Fibroblast of lung (primary cell): ENCODE measurements at regions not wholly inside any gene's neighbourhood (a gene's known extent, or its start where the extent isn't known, plus 50 kb on each side); places are given as distances from the start of the nearest gene placed in this dataset.

Experiments
- DNase-seq, 2 donors: peaks; one replicate each; pipeline versions ENCODE4 v3.0.0 to v3.0.0-alpha.2; 2010; ENCODE audit warnings: low read depth in 2 of 2
- H2AFZ ChIP-seq: 2 replicates; pipeline ENCODE4 v1.5.1; 2012; ENCODE audit warnings: low read length, control low read depth, inconsistent platforms
- H3K27ac ChIP-seq: 2 replicates; pipeline ENCODE4 v1.5.1; 2011; ENCODE audit warnings: low read length, control low read depth; ENCODE audit not compliant: insufficient read depth
- H3K27me3 ChIP-seq: 2 replicates; pipeline ENCODE4 v1.5.1; 2011; ENCODE audit warnings: mild to moderate bottlenecking, low read length; ENCODE audit not compliant: control insufficient read depth, insufficient read depth
- H3K36me3 ChIP-seq: 2 replicates; pipeline ENCODE4 v1.5.1; 2011; ENCODE audit warnings: low read length; ENCODE audit not compliant: control insufficient read depth, insufficient read depth
- H3K4me1 ChIP-seq: 2 replicates; pipeline ENCODE4 v1.5.1; 2011; ENCODE audit warnings: low read length; ENCODE audit not compliant: control insufficient read depth, insufficient read depth; ENCODE audit errors: extremely low read depth
- H3K4me2 ChIP-seq: 2 replicates; pipeline ENCODE4 v1.5.1; 2011; ENCODE audit warnings: low read length, control low read depth; ENCODE audit not compliant: insufficient read depth; ENCODE audit errors: extremely low read depth
- H3K4me3 ChIP-seq, 4 experiments: fragments of 200-600 bp in 1 of 4; sonication (generic) in 1 of 4; replicated peaks in 1 of 4; 2 replicates each; pipeline ENCODE4 v1.5.1; 2011 to 2016; ENCODE audit warnings: low read length in 4 of 4, low read depth in 3 of 4, mild to moderate bottlenecking in 3 of 4, control low read depth in 2 of 4, inconsistent platforms in 1 of 4, mixed read lengths in 1 of 4; ENCODE audit not compliant: insufficient read depth in 1 of 4; ENCODE audit errors: control extremely low read depth in 1 of 4
- H3K79me2 ChIP-seq: 2 replicates; pipeline ENCODE4 v1.5.1; 2012; ENCODE audit warnings: mild to moderate bottlenecking, low read length, inconsistent platforms; ENCODE audit not compliant: control insufficient read depth, insufficient read depth
- H3K9ac ChIP-seq: 2 replicates; pipeline ENCODE4 v1.5.1; 2011; ENCODE audit warnings: mild to moderate bottlenecking, low read length, control low read depth; ENCODE audit not compliant: insufficient read depth
- H3K9me3 ChIP-seq: 2 replicates; pipeline ENCODE4 v1.5.1; 2012; ENCODE audit warnings: low read depth, low read length; ENCODE audit not compliant: control insufficient read depth, insufficient read depth
- H4K20me1 ChIP-seq: 2 replicates; pipeline ENCODE4 v1.5.1; 2011; ENCODE audit warnings: low read length; ENCODE audit not compliant: control insufficient read depth, insufficient read depth; ENCODE audit errors: extremely low read depth
- CTCF ChIP-seq, 2 donors: IDR thresholded peaks in 1 of 2; conservative IDR thresholded peaks in 1 of 2; 1 replicate in 1 of 2; 2 replicates in 1 of 2; pipeline ENCODE4 v1.5.1; 2011 to 2012; ENCODE audit warnings: low read length in 2 of 2, control low read depth in 1 of 2, inconsistent platforms in 1 of 2, low read depth in 1 of 2, mild to moderate bottlenecking in 1 of 2
- EZH2 ChIP-seq: IDR thresholded peaks from 2 replicates; pipeline ENCODE4 v1.5.1; 2012; ENCODE audit warnings: low read length, control low read depth, mild to moderate bottlenecking; ENCODE audit errors: missing control alignments

- Histone ChIP-seq H3K9ac (no peak overlapping the region), H3K79me2 (no peaks in the 10 kb centered on the region), H3K27ac (no peak overlapping the region), H2AFZ (no peak overlapping the region), H4K20me1 (no peaks in the 10 kb centered on the region), H3K27me3 (no peaks in the 10 kb centered on the region), H3K36me3 (no peaks in the 10 kb centered on the region), H3K4me1 (no peaks in the 10 kb centered on the region), H3K9me3 (no peaks in the 10 kb centered on the region), H3K4me3 (no peak overlapping the region), H3K4me2 (no peak overlapping the region)
- no peak for DNase-seq
- TF ChIP-seq EZH2 (no peak), CTCF (conservative IDR thresholded peaks at IDR 0.05 in 1 of 2, IDR thresholded peaks at IDR 0.05 in 1 of 2; ENCODE audit: low read depth in 1 of 2, low read length in 2 of 2) (no peak)
Observed at GRCh38 chr3:56966104-56966503, 94.4 kb upstream of the SPATA12 start.

GRCh38 chr3:56962922-56963321, 97.5 kb upstream of the SPATA12 start:
- no peak for DNase-seq
- no peaks in the 10 kb centered on the region for H3K27me3 ChIP-seq
- no peaks in the 10 kb centered on the region for H3K4me1 ChIP-seq
- no peak overlapping the region for H2AFZ ChIP-seq
- no peak overlapping the region for H3K27ac ChIP-seq
- H3K36me3 ChIP-seq: no peaks in the 10 kb centered on the region
- H3K4me3 ChIP-seq: no peak overlapping the region
- no peaks in the 10 kb centered on the region for H4K20me1 ChIP-seq
- H3K79me2 ChIP-seq: no peaks in the 10 kb centered on the region
- H3K9me3 ChIP-seq: no peaks in the 10 kb centered on the region
- TF ChIP-seq EZH2 (no peak), CTCF (conservative IDR thresholded peaks at IDR 0.05 in 1 of 2, IDR thresholded peaks at IDR 0.05 in 1 of 2; ENCODE audit: low read depth in 1 of 2, low read length in 2 of 2) (no peak)
- no peak overlapping the region for H3K9ac ChIP-seq
- no peak overlapping the region for H3K4me2 ChIP-seq

GRCh38 chr3:56962206-56962605, 98.3 kb upstream of the SPATA12 start:
- no peak overlapping the region for H3K9ac ChIP-seq
- H3K4me3 ChIP-seq: no peak overlapping the region
- no peaks in the 10 kb centered on the region for H3K9me3 ChIP-seq
- no peaks in the 10 kb centered on the region for H3K79me2 ChIP-seq
- H2AFZ ChIP-seq: no peak overlapping the region
- no peaks in the 10 kb centered on the region for H3K4me1 ChIP-seq
- H3K36me3 ChIP-seq: no peaks in the 10 kb centered on the region
- H3K27ac ChIP-seq: no peak overlapping the region
- no peak overlapping the region for H3K4me2 ChIP-seq
- DNase-seq: no peak
- H3K27me3 ChIP-seq: no peaks in the 10 kb centered on the region
- no peak for TF ChIP-seq CTCF (conservative IDR thresholded peaks at IDR 0.05 in 1 of 2, IDR thresholded peaks at IDR 0.05 in 1 of 2; ENCODE audit: low read depth in 1 of 2, low read length in 2 of 2)
- no peaks in the 10 kb centered on the region for H4K20me1 ChIP-seq
